GM12878 (cell line): ENCODE measurements at regions not wholly inside any gene's neighbourhood (a gene's known extent, or its start where the extent isn't known, plus 50 kb on each side); places are given as distances from the start of the nearest gene placed in this dataset.

Source experiments
- CBFB ChIP-seq: IDR thresholded peaks from 2 replicates; pipeline ENCODE4 v1.6.1; 2016; ENCODE audit warnings: antibody characterized with exemption, low read depth
- CHD2 ChIP-seq: IDR thresholded peaks from 2 replicates; pipeline ENCODE4 v1.6.1; 2011; ENCODE audit warnings: low read depth, low read length, improper control_type of control experiment, borderline replicate concordance
- CTCF ChIP-seq, 3 experiments: IDR thresholded peaks in 2 of 3; conservative IDR thresholded peaks in 1 of 3; 2 replicates each; pipeline ENCODE4 v1.5.1; 2011; ENCODE audit warnings: low read depth in 3 of 3, low read length in 3 of 3, mild to moderate bottlenecking in 3 of 3, control low read depth in 2 of 3, moderate library complexity in 2 of 3, inconsistent platforms in 1 of 3, mixed read lengths in 1 of 3; ENCODE audit not compliant: control insufficient read depth in 2 of 3, insufficient read depth in 1 of 3; ENCODE audit errors: extremely low read depth in 1 of 3
- EZH2 ChIP-seq: IDR thresholded peaks from 2 replicates; pipeline ENCODE4 v1.6.1; 2012; ENCODE audit warnings: low read depth, mild to moderate bottlenecking, control low read depth, inconsistent platforms, low read length, borderline replicate concordance; ENCODE audit not compliant: control insufficient read depth
- MAX ChIP-seq: IDR thresholded peaks from 2 replicates; pipeline ENCODE4 v1.6.1; 2012; ENCODE audit warnings: low read depth, low read length, improper control_type of control experiment
- POLR2A ChIP-seq: IDR thresholded peaks from 2 replicates; pipeline ENCODE4 v1.6.1; 2011; ENCODE audit warnings: low read depth, mild to moderate bottlenecking, low read length
- POLR2AphosphoS2 ChIP-seq: IDR thresholded peaks from 2 replicates; pipeline ENCODE4 v1.6.1; 2011; ENCODE audit warnings: low read depth, mild to moderate bottlenecking, low read length, improper control_type of control experiment, moderate library complexity
- REST ChIP-seq: IDR thresholded peaks from 2 replicates; pipeline ENCODE4 v1.6.1; 2012; ENCODE audit warnings: mild to moderate bottlenecking, low read depth, low read length
- TCF12 ChIP-seq: IDR thresholded peaks from 2 replicates; pipeline ENCODE4 v1.6.1; 2011; ENCODE audit warnings: low read depth, mild to moderate bottlenecking, low read length
- YY1 ChIP-seq: IDR thresholded peaks from 2 replicates; pipeline ENCODE4 v1.6.1; 2011; ENCODE audit warnings: low read depth, mild to moderate bottlenecking, low read length

GRCh38 chr16:65279576-65279975, 157.7 kb upstream of the CDH11 start:
- no peak for TF ChIP-seq POLR2A
- TF ChIP-seq CTCF (IDR thresholded peaks at IDR 0.05 in 2 of 3, conservative IDR thresholded peaks at IDR 0.05 in 1 of 3; ENCODE audit: control insufficient read depth in 2 of 3, extremely low read depth in 1 of 3, insufficient read depth in 1 of 3, low read depth in 3 of 3, low read length in 3 of 3), result no peak
- no peak for TF ChIP-seq YY1
- TF ChIP-seq REST, result no peak
- no peak for TF ChIP-seq MAX
- no peak for TF ChIP-seq CHD2
- no peak for TF ChIP-seq CBFB
- no peak for TF ChIP-seq EZH2
- no peak for TF ChIP-seq TCF12
- no peak for TF ChIP-seq POLR2AphosphoS2
